ENCODE measurements at regions not wholly inside any gene's neighbourhood (a gene's known extent, or its start where the extent isn't known, plus 50 kb on each side); places are given as distances from the start of the nearest gene placed in this dataset.

GRCh38 chr3:118760585-118761290 lies 273.9 kb downstream of the IGSF11 start:
- TF ChIP-seq CTCF (IDR thresholded peaks at IDR 0.05), result no peak
- TF ChIP-seq POLR2A (IDR thresholded peaks at IDR 0.05), result no peak

Measured in lower leg skin (tissue), 3 donors.